T-helper 1 cell treated with Interleukin-12 subunit alpha and Interleukin-12 subunit beta and Interleukin-4 antibody, amounts not matched to agents 30 ng/mL and 1 ng/mL, for 36 hours (primary cell): ENCODE measurements at regions not wholly inside any gene's neighbourhood (a gene's known extent, or its start where the extent isn't known, plus 50 kb on each side); places are given as distances from the start of the nearest gene placed in this dataset.

Source experiments
- intact Hi-C: fragments of 100-400 bp; cut with micrococcal nuclease; formaldehyde crosslinking; loops from one replicate; pipeline ENCODE4 v1.15.1; 2024

GRCh38 chr16:54631782-54632181 lies 298.9 kb upstream of the IRX5 start:
- intact Hi-C loops = no loop called here

GRCh38 chr16:54630284-54630967 lies 300.2 kb upstream of the IRX5 start:
- intact Hi-C loops = no loop called here

GRCh38 chr16:54628796-54629625 lies 301.7 kb upstream of the IRX5 start:
- intact Hi-C loops = no loop called here

GRCh38 chr16:54627616-54628015 lies 303.0 kb upstream of the IRX5 start:
- intact Hi-C loops = no loop called here

- intact Hi-C loops = no loop called here
These were observed 307.0 kb upstream of the IRX5 start for GRCh38 chr16:54623636-54624035.

- intact Hi-C loops = no loop called here
These were observed 310.5 kb upstream of the IRX5 start for GRCh38 chr16:54620197-54620596.

GRCh38 chr16:54616610-54617009 lies 314.1 kb upstream of the IRX5 start:
- intact Hi-C loops = no loop called here

GRCh38 chr16:54605536-54606066 lies 319.0 kb upstream of the IRX3 start:
- intact Hi-C loops = no loop called here

GRCh38 chr16:54602666-54603065 lies 316.1 kb upstream of the IRX3 start:
- intact Hi-C loops = no loop called here

GRCh38 chr16:54597222-54597621 lies 310.6 kb upstream of the IRX3 start:
- intact Hi-C loops = no loop called here

- intact Hi-C loops = no loop called here
These were observed 309.0 kb upstream of the IRX3 start for GRCh38 chr16:54595621-54596020.

- intact Hi-C loops = no loop called here
These were observed 308.2 kb upstream of the IRX3 start for GRCh38 chr16:54594601-54595391.

- intact Hi-C loops = no loop called here
These were observed 305.2 kb upstream of the IRX3 start for GRCh38 chr16:54591816-54592246.

- intact Hi-C loops = no loop called here
These were observed 304.2 kb upstream of the IRX3 start for GRCh38 chr16:54590836-54591235.

GRCh38 chr16:54589326-54589725 lies 302.7 kb upstream of the IRX3 start:
- intact Hi-C loops = no loop called here

- intact Hi-C loops = no loop called here
These were observed 301.4 kb upstream of the IRX3 start for GRCh38 chr16:54588026-54588425.

GRCh38 chr16:54587176-54587515 lies 300.6 kb upstream of the IRX3 start:
- intact Hi-C loops = no loop called here

GRCh38 chr16:54586474-54587175 lies 300.0 kb upstream of the IRX3 start:
- intact Hi-C loops = no loop called here

GRCh38 chr16:54585998-54586340 lies 299.4 kb upstream of the IRX3 start:
- intact Hi-C loops = no loop called here

GRCh38 chr16:54585094-54585997 lies 298.8 kb upstream of the IRX3 start:
- intact Hi-C loops = no loop called here
